H9 (cell line): ENCODE measurements at regions not wholly inside any gene's neighbourhood (a gene's known extent, or its start where the extent isn't known, plus 50 kb on each side); places are given as distances from the start of the nearest gene placed in this dataset.

ENCODE experiments used
- DNase-seq: peaks from one replicate; pipeline ENCODE4 v3.0.0-alpha.2; 2017
- H2AFZ ChIP-seq: one replicate; pipeline ENCODE4 v1.6.1; 2013; ENCODE audit warnings: mild to moderate bottlenecking, low read length, control low read depth, moderate library complexity
- H2AK5ac ChIP-seq: 2 replicates; pipeline ENCODE4 v1.6.1; 2013; ENCODE audit warnings: low read length, control low read depth, mixed read lengths; ENCODE audit not compliant: insufficient read length
- H2BK120ac ChIP-seq: one replicate; pipeline ENCODE4 v1.6.1; 2013; ENCODE audit warnings: low read depth, mild to moderate bottlenecking, low read length, control low read depth, inconsistent platforms; ENCODE audit not compliant: poor library complexity, severe bottlenecking
- H2BK12ac ChIP-seq: 2 replicates; pipeline ENCODE4 v1.6.1; 2013; ENCODE audit warnings: low read length, control low read depth, mixed read lengths, low read depth; ENCODE audit not compliant: insufficient read length
- H2BK15ac ChIP-seq: 2 replicates; pipeline ENCODE4 v1.6.1; 2013; ENCODE audit warnings: low read depth, low read length, control low read depth
- H2BK20ac ChIP-seq: one replicate; pipeline ENCODE4 v1.6.1; 2013; ENCODE audit warnings: low read depth, mild to moderate bottlenecking, low read length, control low read depth, inconsistent platforms; ENCODE audit not compliant: poor library complexity, severe bottlenecking
- H2BK5ac ChIP-seq: 2 replicates; pipeline ENCODE4 v1.6.1; 2013; ENCODE audit warnings: low read length, control low read depth, mixed read lengths; ENCODE audit not compliant: insufficient read length
- H3K14ac ChIP-seq: 2 replicates; pipeline ENCODE4 v1.6.1; 2013; ENCODE audit warnings: low read length, control low read depth; ENCODE audit not compliant: insufficient read depth
- H3K18ac ChIP-seq: 2 replicates; pipeline ENCODE4 v1.6.1; 2013; ENCODE audit warnings: low read depth, mild to moderate bottlenecking, mixed read lengths, low read length, control low read depth; ENCODE audit not compliant: insufficient read length
- H3K23ac ChIP-seq: 2 replicates; pipeline ENCODE4 v1.6.1; 2013; ENCODE audit warnings: low read length, control low read depth, mixed read lengths, low read depth; ENCODE audit not compliant: insufficient read length
- H3K23me2 ChIP-seq: 2 replicates; pipeline ENCODE4 v1.6.1; 2013; ENCODE audit warnings: low read depth, mild to moderate bottlenecking, mixed read lengths, low read length, control low read depth; ENCODE audit not compliant: insufficient read length, poor library complexity, severe bottlenecking
- H3K27ac ChIP-seq: 2 replicates; pipeline ENCODE4 v1.5.1; 2013; ENCODE audit warnings: low read length, control low read depth, mixed read lengths, low read depth; ENCODE audit not compliant: insufficient read length
- H3K27me3 ChIP-seq: 2 replicates; pipeline ENCODE4 v1.6.1; 2013; ENCODE audit warnings: low read length, control low read depth, inconsistent platforms; ENCODE audit not compliant: insufficient read depth
- H3K4ac ChIP-seq: 2 replicates; pipeline ENCODE4 v1.6.1; 2013; ENCODE audit warnings: low read depth, mild to moderate bottlenecking, control low read depth, inconsistent platforms, low read length, moderate library complexity
- H3K4me1 ChIP-seq: 2 replicates; pipeline ENCODE4 v1.6.1; 2013; ENCODE audit warnings: low read length, control low read depth, inconsistent platforms; ENCODE audit not compliant: insufficient read depth
- H3K4me2 ChIP-seq: 2 replicates; pipeline ENCODE4 v1.6.1; 2013; ENCODE audit warnings: low read length, control low read depth, mixed read lengths; ENCODE audit not compliant: insufficient read length, insufficient read depth
- H3K56ac ChIP-seq: 2 replicates; pipeline ENCODE4 v1.6.1; 2013; ENCODE audit warnings: low read depth, mild to moderate bottlenecking, mixed read lengths, low read length, control low read depth; ENCODE audit not compliant: insufficient read length
- H3K79me1 ChIP-seq: 2 replicates; pipeline ENCODE4 v1.6.1; 2013; ENCODE audit warnings: low read depth, mild to moderate bottlenecking, moderate library complexity, low read length, control low read depth, inconsistent platforms; ENCODE audit not compliant: insufficient read depth, poor library complexity, severe bottlenecking
- H3K79me2 ChIP-seq: 2 replicates; pipeline ENCODE4 v1.6.1; 2013; ENCODE audit warnings: low read length, control low read depth, inconsistent platforms; ENCODE audit not compliant: insufficient read depth
- H3K9ac ChIP-seq: 2 replicates; pipeline ENCODE4 v1.6.1; 2013; ENCODE audit warnings: low read length, control low read depth, mixed read lengths; ENCODE audit not compliant: insufficient read length; ENCODE audit errors: extremely low read depth
- H3K9me3 ChIP-seq: one replicate; pipeline ENCODE4 v1.6.1; 2013; ENCODE audit warnings: low read depth, low read length, inconsistent platforms; ENCODE audit not compliant: control insufficient read depth
- H3T11ph ChIP-seq: one replicate; pipeline ENCODE4 v1.6.1; 2013; ENCODE audit warnings: mild to moderate bottlenecking, low read length, control low read depth, inconsistent platforms
- H4K20me1 ChIP-seq: one replicate; pipeline ENCODE4 v1.6.1; 2013; ENCODE audit not compliant: control insufficient read depth, insufficient read length, insufficient read depth
- H4K5ac ChIP-seq: 2 replicates; pipeline ENCODE4 v1.6.1; 2013; ENCODE audit warnings: low read depth, mild to moderate bottlenecking, mixed read lengths, low read length, control low read depth; ENCODE audit not compliant: insufficient read length
- H4K8ac ChIP-seq: replicated peaks from 2 replicates; pipeline ENCODE4 v1.6.1; 2013; ENCODE audit warnings: low read length, control low read depth, mixed read lengths, low read depth; ENCODE audit not compliant: insufficient read length
- H4K91ac ChIP-seq: 2 replicates; pipeline ENCODE4 v1.6.1; 2013; ENCODE audit warnings: low read depth, mild to moderate bottlenecking, moderate library complexity, mixed read lengths, low read length, control low read depth; ENCODE audit not compliant: insufficient read length
- H3K27ac Mint-ChIP-seq, 3 experiments: 2 replicates in 2 of 3; 3 replicates in 1 of 3; pipeline ENCODE4 v1.8.0; 2020 to 2021; ENCODE audit warnings: mixed read lengths in 3 of 3, mild to moderate bottlenecking in 1 of 3, moderate library complexity in 1 of 3
- H3K27me3 Mint-ChIP-seq: 2 replicates; pipeline ENCODE4 v1.8.0; 2021; ENCODE audit warnings: low read depth, mild to moderate bottlenecking, moderate library complexity, mixed read lengths
- H3K36me3 Mint-ChIP-seq, 3 experiments: 2 replicates in 2 of 3; 3 replicates in 1 of 3; pipeline ENCODE4 v1.8.0; 2020 to 2021; ENCODE audit warnings: low read depth in 3 of 3, mixed read lengths in 3 of 3; ENCODE audit not compliant: insufficient read depth in 1 of 3
- H3K4me1 Mint-ChIP-seq, 2 experiments: 2 replicates each; pipeline ENCODE4 v1.8.0; 2020; ENCODE audit warnings: mixed read lengths in 2 of 2
- H3K4me3 Mint-ChIP-seq, 2 experiments: 2 replicates in 1 of 2; 3 replicates in 1 of 2; pipeline ENCODE4 v1.8.0; 2020 to 2021; ENCODE audit warnings: mild to moderate bottlenecking in 2 of 2, mixed read lengths in 2 of 2, moderate library complexity in 1 of 2
- H3K9me3 Mint-ChIP-seq, 2 experiments: 2 replicates in 1 of 2; 3 replicates in 1 of 2; pipeline ENCODE4 v1.8.0; 2020; ENCODE audit warnings: mild to moderate bottlenecking in 2 of 2, mixed read lengths in 2 of 2, moderate library complexity in 1 of 2
- WGBS: extraction: QIAGEN DNeasy Blood & Tissue Kit; methylation state at CpG from one replicate; pipeline ENCODE4 v1.1.7; 2013; ENCODE audit warnings: missing lambda C conversion rate, low lambda C conversion rate, mixed read lengths; ENCODE audit not compliant: insufficient read length; ENCODE audit errors: extremely low coverage; 5-methylcytosine and 5-hydroxymethylcytosine counted together
- TF ChIP-seq, protein P1 (sequence below): fragments of 200-600 bp; sonication (generic); conservative IDR thresholded peaks from 3 replicates; pipeline ENCODE4 v1.8.0; 2021; ENCODE audit warnings: antibody characterized with exemption, mild to moderate bottlenecking

- Histone ChIP-seq H2AK5ac (no peak overlapping the region), H2BK12ac (no peak overlapping the region), H3K23me2 (peaks cover 15% of the 10 kb centered on the region), H2BK5ac (no peak overlapping the region), H3K4ac (no peak overlapping the region), H3K27ac (no peak overlapping the region), H4K20me1 (no peaks in the 10 kb centered on the region), H4K91ac (no peak overlapping the region), H3K14ac (peak overlapping the region; percentile 64), H3K4me1 (peaks cover 6% of the 10 kb centered on the region; the same call in 1 of the 2 replicates), H4K5ac (no peak overlapping the region), H3K79me2 (peaks cover 21% of the 10 kb centered on the region; the same call in 1 of the 2 replicates), H3K4me2 (peak overlapping the region; percentile 85), H3K9me3 (no peaks in the 10 kb centered on the region), H2BK120ac (no peak overlapping the region), H2AFZ (no peak overlapping the region), H2BK20ac (no peak overlapping the region), H3K79me1 (no peaks in the 10 kb centered on the region), H3K9ac (peak overlapping the region; percentile 100), H4K8ac (no peak overlapping the region), H3K27me3 (no peaks in the 10 kb centered on the region), H3K23ac (no peak overlapping the region), H3T11ph (no peak overlapping the region), H3K18ac (no peak overlapping the region), H3K56ac (no peak overlapping the region), H2BK15ac (no peak overlapping the region)
- no CpG with 5 or more reads among the region's 74 CpGs for WGBS
- H3K4me3 Mint-ChIP-seq, result peak overlapping the region; percentile 93 to 100
- TF ChIP-seq, protein P1, sequence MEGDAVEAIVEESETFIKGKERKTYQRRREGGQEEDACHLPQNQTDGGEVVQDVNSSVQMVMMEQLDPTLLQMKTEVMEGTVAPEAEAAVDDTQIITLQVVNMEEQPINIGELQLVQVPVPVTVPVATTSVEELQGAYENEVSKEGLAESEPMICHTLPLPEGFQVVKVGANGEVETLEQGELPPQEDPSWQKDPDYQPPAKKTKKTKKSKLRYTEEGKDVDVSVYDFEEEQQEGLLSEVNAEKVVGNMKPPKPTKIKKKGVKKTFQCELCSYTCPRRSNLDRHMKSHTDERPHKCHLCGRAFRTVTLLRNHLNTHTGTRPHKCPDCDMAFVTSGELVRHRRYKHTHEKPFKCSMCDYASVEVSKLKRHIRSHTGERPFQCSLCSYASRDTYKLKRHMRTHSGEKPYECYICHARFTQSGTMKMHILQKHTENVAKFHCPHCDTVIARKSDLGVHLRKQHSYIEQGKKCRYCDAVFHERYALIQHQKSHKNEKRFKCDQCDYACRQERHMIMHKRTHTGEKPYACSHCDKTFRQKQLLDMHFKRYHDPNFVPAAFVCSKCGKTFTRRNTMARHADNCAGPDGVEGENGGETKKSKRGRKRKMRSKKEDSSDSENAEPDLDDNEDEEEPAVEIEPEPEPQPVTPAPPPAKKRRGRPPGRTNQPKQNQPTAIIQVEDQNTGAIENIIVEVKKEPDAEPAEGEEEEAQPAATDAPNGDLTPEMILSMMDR, result no peak
- peaks cover 41 to 45% (median 41%) of the 10 kb centered on the region in 3 experiments for H3K36me3 Mint-ChIP-seq
- DNase-seq, result peak; percentile 43
- peaks cover 2% of the 10 kb centered on the region; the same call in 1 of the 2 replicates for H3K27me3 Mint-ChIP-seq
- H3K27ac Mint-ChIP-seq, result peak overlapping the region; percentile 84 to 99 (median 94)
- H3K9me3 Mint-ChIP-seq, result peaks cover 5 to 35% of the 10 kb centered on the region in 2 experiments; a peak in 4 of 5 replicates
- peaks cover 18 to 42% of the 10 kb centered on the region in 2 experiments for H3K4me1 Mint-ChIP-seq
Observed at GRCh38 chrX:134171661-134172587, 65.1 kb upstream of the CCDC160 start.
